Smooth muscle cell (in vitro differentiated cells): ENCODE measurements at regions not wholly inside any gene's neighbourhood (a gene's known extent, or its start where the extent isn't known, plus 50 kb on each side); places are given as distances from the start of the nearest gene placed in this dataset.

Experiments
- DNase-seq: peaks from one replicate; lab custom pipeline; 2025; ENCODE audit not compliant: unreplicated experiment; lab: John Stamatoyannopoulos, UW
- H2AFZ ChIP-seq: fragments of 200-600 bp; sonication (generic); 2 replicates; pipeline ENCODE4 v1.6.0; 2016; ENCODE audit warnings: antibody characterized with exemption, low read depth, mild to moderate bottlenecking
- H3F3A ChIP-seq: fragments of 200-600 bp; sonication (generic); 2 replicates; pipeline ENCODE4 v1.6.0; 2017; ENCODE audit warnings: antibody characterized with exemption, low read depth
- H3K27ac ChIP-seq: fragments of 200-600 bp; sonication (generic); 2 replicates; pipeline ENCODE4 v1.5.1; 2016; ENCODE audit warnings: low read depth, mild to moderate bottlenecking
- H3K27me3 ChIP-seq: fragments of 200-600 bp; sonication (generic); 2 replicates; pipeline ENCODE4 v1.6.1; 2016; ENCODE audit warnings: low read depth, mild to moderate bottlenecking
- H3K36me3 ChIP-seq: fragments of 200-600 bp; sonication (generic); 2 replicates; pipeline ENCODE4 v1.5.1; 2016; ENCODE audit warnings: low read depth
- H3K4me1 ChIP-seq: fragments of 200-600 bp; sonication (generic); 2 replicates; pipeline ENCODE4 v1.5.1; 2016; ENCODE audit warnings: low read depth
- H3K4me2 ChIP-seq: fragments of 200-600 bp; sonication (generic); 2 replicates; pipeline ENCODE4 v1.6.0; 2016; ENCODE audit warnings: mild to moderate bottlenecking
- H3K4me3 ChIP-seq: fragments of 200-600 bp; sonication (generic); 2 replicates; pipeline ENCODE4 v1.5.1; 2016; ENCODE audit warnings: mild to moderate bottlenecking
- H3K79me2 ChIP-seq: fragments of 200-600 bp; sonication (generic); 2 replicates; pipeline ENCODE4 v1.6.0; 2016; ENCODE audit warnings: low read depth, mild to moderate bottlenecking
- H3K9ac ChIP-seq: fragments of 200-600 bp; sonication (generic); 2 replicates; pipeline ENCODE4 v1.6.0; 2016; ENCODE audit warnings: low read depth
- H3K9me3 ChIP-seq: fragments of 200-600 bp; sonication (generic); replicated peaks from 2 replicates; pipeline ENCODE4 v1.5.1; 2016; ENCODE audit warnings: low read depth
- H4K20me1 ChIP-seq: fragments of 200-600 bp; sonication (generic); 2 replicates; pipeline ENCODE4 v1.6.0; 2016; ENCODE audit warnings: low read depth
- CTCF ChIP-seq: fragments of 200-600 bp; sonication (generic); IDR thresholded peaks from 2 replicates; pipeline ENCODE4 v1.5.1; 2017; ENCODE audit warnings: borderline replicate concordance, mild to moderate bottlenecking, antibody characterized with exemption; ENCODE audit not compliant: insufficient read depth, poor library complexity, severe bottlenecking
- WGBS: methylation state at CpG from one replicate; pipeline ENCODE4 v1.1.7; 2016; ENCODE audit warnings: low lambda C conversion rate; 5-methylcytosine and 5-hydroxymethylcytosine counted together

- Histone ChIP-seq H3K4me2 (no peak overlapping the region), H4K20me1 (no peaks in the 10 kb centered on the region), H3K4me3 (no peak overlapping the region), H3F3A (no peaks in the 10 kb centered on the region), H3K79me2 (no peaks in the 10 kb centered on the region), H3K4me1 (no peaks in the 10 kb centered on the region), H3K27ac (no peak overlapping the region), H3K36me3 (no peaks in the 10 kb centered on the region), H3K9ac (no peak overlapping the region), H3K27me3 (no peaks in the 10 kb centered on the region), H3K9me3 (no peaks in the 10 kb centered on the region), H2AFZ (no peak overlapping the region)
- WGBS, result 97% methylated on average over 2 of the region's 2 CpGs
- DNase-seq, result no peak
- no peak for TF ChIP-seq CTCF
Measured at GRCh38 chr5:57611177-57611576, 128.6 kb upstream of the ACTBL2 start.

GRCh38 chr5:57608542-57608941, 125.9 kb upstream of the ACTBL2 start:
- Histone ChIP-seq H2AFZ (no peak overlapping the region), H3K4me3 (no peak overlapping the region), H3K79me2 (no peaks in the 10 kb centered on the region), H3K27ac (no peak overlapping the region), H3K4me1 (no peaks in the 10 kb centered on the region), H4K20me1 (no peaks in the 10 kb centered on the region), H3K9ac (no peak overlapping the region), H3K36me3 (no peaks in the 10 kb centered on the region), H3K9me3 (no peaks in the 10 kb centered on the region), H3K27me3 (no peaks in the 10 kb centered on the region), H3K4me2 (no peak overlapping the region), H3F3A (no peaks in the 10 kb centered on the region)
- DNase-seq, result no peak
- TF ChIP-seq CTCF, result no peak

GRCh38 chr5:57601996-57602395, 119.4 kb upstream of the ACTBL2 start:
- Histone ChIP-seq H2AFZ (no peak overlapping the region), H3K27me3 (no peaks in the 10 kb centered on the region), H3K4me2 (no peak overlapping the region), H3K36me3 (no peaks in the 10 kb centered on the region), H3F3A (no peaks in the 10 kb centered on the region), H4K20me1 (no peaks in the 10 kb centered on the region), H3K9me3 (no peaks in the 10 kb centered on the region), H3K9ac (no peak overlapping the region), H3K27ac (no peak overlapping the region), H3K4me1 (no peaks in the 10 kb centered on the region), H3K79me2 (no peaks in the 10 kb centered on the region), H3K4me3 (no peak overlapping the region)
- no peak for DNase-seq
- no peak for TF ChIP-seq CTCF
- 76% methylated on average over 4 of the region's 4 CpGs for WGBS

GRCh38 chr5:57600321-57600720, 117.7 kb upstream of the ACTBL2 start:
- Histone ChIP-seq H4K20me1 (no peaks in the 10 kb centered on the region), H3K4me2 (no peak overlapping the region), H2AFZ (no peak overlapping the region), H3K27me3 (no peaks in the 10 kb centered on the region), H3K36me3 (no peaks in the 10 kb centered on the region), H3K9ac (no peak overlapping the region), H3F3A (no peaks in the 10 kb centered on the region), H3K79me2 (no peaks in the 10 kb centered on the region), H3K9me3 (no peaks in the 10 kb centered on the region), H3K4me3 (no peak overlapping the region), H3K4me1 (no peaks in the 10 kb centered on the region), H3K27ac (no peak overlapping the region)
- DNase-seq, result no peak
- TF ChIP-seq CTCF, result no peak
- 96% methylated on average over 1 of the region's 1 CpG for WGBS
